Central memory CD4-positive, alpha-beta T cell (primary cell): ENCODE measurements at regions not wholly inside any gene's neighbourhood (a gene's known extent, or its start where the extent isn't known, plus 50 kb on each side); places are given as distances from the start of the nearest gene placed in this dataset.
"Not testable (repeated sequence)": the region's sequence is repeated elsewhere in the genome, so short reads cannot be mapped to it uniquely, and the experiment has no call there.

Experiments
- DNase-seq: peaks from one replicate; pipeline ENCODE4 v3.0.0; 2022

DNA sequence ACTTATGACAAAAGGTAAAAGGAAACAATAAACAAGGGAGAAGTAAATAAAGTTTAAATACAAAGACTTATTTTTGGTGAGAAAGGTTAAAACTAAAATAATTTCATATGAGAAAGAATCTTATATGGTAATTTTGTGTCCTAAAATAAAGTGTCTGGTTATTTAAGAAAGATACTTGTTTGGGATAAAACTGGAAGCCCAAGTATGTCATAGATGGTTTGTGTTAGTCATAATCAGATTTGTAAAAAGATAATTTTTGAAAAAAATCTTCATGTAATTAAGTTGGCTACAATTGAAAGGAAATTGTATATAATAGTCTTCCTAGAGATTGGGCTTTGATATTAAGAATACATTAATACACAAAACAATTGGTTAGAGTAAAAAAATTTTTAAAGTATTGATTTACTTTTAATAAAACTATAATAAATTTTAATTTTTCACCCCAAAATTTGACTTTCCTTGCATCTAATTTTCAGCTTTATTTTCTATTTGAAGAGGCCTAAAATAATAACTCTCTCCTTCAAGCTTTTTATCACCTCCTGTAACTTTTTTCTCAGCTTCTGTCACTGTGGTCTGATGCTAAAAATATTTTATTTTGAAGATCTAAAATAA lies 315.6 kb downstream of the SLITRK5 start:
- DNase-seq, result no peak

DNA sequence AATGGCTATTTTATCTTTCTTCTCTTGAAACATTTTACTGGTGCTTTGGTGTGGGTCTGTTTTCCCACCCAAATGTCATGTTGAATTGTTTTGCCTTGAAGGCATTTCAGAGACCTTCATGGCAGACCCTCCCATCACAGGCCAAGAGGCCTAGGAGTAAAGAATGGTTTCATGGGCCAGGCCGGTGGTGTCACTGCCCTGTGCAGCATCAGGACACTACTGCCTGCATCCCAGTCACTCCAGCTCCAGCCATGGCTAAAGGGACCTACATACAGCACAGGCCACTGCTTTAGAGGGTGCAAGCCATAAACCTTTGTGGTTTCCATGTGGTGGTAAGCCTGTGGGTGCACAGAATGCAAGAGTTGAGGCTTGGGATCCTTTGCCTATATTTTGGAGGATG lies 326.9 kb downstream of the SLITRK5 start:
- DNase-seq, result no peak

DNA sequence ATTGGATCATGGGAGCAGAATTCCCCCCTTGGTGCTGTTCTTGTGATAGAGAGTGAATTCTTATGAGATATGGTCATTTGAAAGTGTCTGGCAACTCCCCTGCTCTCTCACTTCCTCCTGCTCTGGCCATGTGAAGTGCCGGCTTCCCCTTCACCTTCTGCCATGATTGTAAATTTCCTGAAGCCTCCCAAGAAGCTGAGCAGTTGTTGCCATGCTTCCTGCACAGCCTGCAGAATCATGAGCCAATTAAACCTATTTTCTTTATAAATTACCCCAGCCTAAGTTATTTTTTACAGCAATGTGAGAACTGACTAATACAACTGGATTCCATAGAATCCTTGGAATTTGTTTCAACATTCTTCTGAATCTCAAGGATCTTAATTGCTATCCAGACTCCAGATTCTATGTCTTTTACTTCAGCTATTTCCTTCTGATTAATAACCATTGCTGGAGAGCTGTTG lies 328.1 kb downstream of the SLITRK5 start:
- no peak for DNase-seq

DNA sequence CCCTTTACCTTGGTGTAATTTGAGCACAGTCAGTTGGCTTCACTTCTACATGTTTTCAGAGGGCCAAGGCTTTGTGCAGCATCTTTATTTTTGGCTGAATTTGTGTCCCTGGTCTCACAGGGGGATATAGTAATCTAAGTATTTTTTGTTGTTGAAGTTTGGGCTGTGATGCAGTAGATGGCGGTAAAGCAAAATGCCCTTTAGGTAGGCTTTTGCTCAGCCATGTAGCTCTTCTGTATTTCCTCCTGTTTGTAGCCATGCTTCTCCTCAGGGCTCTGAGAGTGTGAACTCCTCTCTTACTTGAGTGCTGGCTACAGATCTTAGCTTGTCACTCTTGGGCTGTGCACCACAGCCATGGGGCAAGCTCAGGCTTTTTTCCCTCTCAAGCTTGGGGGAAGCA lies 328.6 kb downstream of the SLITRK5 start:
- no peak for DNase-seq

DNA sequence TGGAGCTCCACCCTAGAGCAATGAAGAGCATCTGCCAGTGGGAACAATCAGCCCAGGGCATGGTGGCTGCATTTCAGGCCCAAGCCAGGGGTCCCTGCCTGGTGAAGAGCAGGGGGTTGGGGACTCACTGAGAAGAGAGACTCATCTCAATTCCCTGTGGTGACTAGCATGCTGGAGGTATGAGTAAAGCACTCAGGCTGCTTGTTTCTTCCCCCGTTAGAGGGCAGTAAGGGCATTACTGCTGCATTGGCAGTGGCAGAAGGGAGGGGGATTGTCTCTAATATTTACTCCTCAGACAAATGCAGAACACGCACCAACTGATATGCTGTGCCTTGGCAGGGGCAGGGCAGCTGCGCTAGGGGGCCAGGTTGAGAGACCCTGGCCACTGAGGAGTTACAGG lies 329.1 kb downstream of the SLITRK5 start:
- no peak for DNase-seq

DNA sequence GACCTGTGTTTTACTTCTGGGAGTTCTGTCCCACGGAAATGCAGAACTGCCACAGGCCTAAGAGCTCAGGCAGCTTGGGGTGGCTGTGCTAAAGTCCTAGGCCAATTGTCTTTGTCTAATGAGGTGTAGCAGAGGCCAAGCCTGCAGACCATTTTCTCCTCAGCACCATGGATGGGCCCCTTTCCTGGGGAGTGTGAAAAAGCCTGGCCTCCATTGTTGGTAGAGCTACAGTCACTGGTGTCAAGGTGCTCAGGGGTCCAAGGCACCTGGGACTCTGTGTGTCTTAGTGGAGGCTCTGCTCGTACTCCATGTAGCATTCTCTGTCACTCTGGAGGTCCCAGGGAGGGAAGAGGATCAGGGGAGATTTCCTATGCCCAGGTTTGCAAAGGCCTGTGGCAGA lies 329.6 kb downstream of the SLITRK5 start:
- no peak for DNase-seq

DNA sequence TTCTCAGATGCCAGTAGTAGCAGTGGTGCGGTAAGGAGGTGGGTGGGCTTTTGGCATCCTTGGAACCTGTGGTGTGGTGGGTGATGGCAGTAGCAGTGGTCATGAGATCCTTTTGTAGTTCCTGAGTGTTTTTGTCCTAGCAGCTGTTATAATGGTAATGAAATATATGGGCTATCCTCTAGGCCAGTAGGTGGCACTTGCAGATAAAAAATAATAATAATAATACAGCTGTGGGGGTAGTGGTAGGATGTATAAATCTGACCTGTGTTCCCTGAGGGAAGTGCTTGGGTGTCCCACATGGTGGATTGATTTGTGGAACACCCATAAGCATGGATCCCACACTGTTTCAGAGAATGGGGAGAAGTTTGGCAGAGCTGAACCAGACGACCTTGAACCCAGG lies 334.0 kb downstream of the SLITRK5 start:
- DNase-seq, result no peak

DNA sequence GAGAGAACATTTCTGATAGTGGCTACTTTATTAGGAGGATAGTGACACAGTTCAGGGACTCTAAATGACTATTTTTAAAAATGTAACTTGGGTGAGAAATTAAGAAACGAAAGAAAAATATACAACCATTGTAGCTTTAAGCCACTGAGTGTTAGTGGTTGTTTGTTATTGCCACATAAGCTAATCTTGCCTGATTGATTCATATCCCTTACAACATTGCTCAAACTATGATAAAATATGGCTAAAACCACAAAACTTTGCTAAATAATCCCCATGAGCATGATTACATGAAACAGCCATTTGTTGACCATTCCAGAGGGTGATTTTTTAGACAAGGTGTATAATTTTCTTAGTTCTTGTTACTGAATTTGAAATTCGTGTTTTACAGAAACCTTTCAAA lies 343.4 kb downstream of the SLITRK5 start:
- no peak for DNase-seq

DNA sequence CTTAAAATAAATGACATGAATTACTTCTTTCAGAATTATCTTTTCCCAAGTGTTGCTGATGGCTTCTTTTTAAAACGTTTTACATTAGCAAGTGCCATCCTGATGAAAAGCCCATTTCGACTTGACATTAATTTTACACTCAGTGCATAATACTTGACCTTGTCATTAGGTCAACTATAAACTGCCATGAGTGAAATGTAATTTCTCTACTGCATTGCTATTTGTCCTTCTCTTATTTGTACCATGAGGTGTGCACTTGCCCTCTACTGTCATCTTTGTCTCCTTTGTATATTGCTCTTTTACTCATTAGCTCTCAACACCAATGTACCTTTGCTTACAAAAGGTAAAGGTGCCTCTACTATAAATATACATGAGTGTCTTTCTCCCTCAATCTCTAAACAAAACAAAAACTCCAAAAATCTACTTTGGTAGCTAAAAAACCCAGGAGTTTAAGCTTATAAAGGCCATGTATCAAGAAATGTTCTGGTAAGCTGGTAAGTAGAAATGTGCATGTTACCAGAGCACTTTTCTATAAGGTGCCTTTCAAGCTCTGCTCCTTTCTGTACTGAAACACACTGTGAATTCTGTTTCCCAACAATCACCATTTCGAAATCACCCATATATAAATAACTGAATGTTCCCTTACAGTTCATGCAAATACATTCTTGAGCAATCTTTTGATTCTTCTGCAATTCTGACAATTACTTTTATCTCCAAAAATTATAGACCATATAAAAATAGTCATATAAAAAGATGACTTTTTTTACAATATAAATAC lies 351.4 kb downstream of the SLITRK5 start:
- no peak for DNase-seq

DNA sequence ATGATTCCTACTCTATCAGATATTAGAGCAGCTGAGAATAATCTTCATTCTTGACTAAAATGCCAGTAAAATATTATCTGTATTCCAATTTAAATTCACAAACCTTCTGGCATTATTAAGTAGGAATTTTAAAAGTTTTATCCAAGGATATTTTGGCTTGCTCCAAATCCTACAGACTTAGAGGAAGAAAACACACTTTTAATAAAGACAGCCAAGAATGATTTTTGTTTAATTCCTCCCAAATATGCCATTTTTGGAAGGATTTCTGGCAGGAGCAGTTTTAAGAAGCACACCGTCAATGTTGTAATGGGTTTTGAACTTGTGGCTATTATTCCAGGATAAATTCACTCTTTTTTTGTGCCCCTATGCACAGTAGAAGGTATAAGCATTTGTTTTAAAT lies 355.1 kb downstream of the SLITRK5 start:
- DNase-seq, result no peak

DNA sequence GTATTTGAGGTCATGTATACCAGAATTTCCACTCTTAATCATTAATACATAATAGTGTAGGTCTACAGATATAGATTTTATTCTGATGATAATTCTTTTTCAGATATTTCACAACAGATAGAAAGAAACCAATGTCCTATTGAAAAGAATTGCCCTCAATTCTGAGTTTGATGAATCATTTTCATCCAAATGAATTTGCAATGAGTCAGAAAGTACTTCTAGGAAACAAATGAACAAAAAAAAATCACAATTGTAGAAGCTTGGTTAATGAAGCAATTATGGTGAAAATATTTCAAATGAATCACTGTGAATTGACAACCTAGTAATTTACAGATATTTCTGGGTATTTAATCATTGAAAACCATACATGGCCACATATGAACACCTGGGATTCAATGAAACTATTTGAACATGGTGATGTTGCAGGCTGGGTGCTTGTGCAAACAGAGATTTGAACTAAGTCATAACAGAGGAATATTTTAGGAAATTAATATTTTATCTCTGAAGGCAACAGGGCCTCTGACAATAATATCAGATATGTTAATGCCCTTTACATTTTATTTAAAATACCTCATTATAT lies 360.9 kb downstream of the SLITRK5 start:
- DNase-seq, result no peak

DNA sequence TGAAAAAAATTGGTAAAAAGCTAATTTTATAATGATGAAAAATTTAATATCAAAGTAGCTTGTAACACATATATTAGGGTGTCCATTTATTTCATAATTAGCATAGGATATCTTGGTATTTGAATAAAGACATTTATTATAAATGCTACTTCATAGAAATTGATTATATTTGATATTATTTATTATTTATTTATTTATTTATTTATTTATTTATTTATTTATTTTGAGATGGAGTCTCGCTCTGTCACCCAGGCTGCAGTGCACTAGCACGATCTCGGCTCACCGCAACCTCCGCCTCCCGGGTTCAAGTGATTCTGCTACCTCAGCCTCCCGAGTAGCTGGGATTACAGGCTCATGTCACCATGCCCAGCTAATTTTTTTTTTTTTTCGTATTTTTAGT lies 365.0 kb downstream of the SLITRK5 start:
- not testable (repeated sequence) for DNase-seq

DNA sequence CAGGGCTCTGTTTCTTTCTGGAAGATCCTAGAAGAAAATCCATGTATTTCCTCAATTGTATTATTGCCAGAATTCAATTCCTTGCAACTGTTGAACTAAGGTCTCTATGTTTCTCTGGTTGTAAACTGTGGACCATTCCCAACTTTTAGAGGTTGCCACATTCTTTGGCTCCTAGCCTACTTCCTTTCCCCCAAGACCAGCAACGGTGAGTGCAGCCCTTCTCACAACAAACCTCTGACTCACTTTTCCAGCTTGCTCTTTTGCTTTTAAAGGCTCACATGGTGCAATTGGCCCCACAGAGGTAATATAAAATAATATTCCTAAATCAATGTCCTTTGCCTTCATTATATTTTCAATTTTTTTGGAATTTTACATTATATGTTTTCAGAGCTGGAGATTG lies 371.3 kb downstream of the SLITRK5 start:
- DNase-seq, result no peak

DNA sequence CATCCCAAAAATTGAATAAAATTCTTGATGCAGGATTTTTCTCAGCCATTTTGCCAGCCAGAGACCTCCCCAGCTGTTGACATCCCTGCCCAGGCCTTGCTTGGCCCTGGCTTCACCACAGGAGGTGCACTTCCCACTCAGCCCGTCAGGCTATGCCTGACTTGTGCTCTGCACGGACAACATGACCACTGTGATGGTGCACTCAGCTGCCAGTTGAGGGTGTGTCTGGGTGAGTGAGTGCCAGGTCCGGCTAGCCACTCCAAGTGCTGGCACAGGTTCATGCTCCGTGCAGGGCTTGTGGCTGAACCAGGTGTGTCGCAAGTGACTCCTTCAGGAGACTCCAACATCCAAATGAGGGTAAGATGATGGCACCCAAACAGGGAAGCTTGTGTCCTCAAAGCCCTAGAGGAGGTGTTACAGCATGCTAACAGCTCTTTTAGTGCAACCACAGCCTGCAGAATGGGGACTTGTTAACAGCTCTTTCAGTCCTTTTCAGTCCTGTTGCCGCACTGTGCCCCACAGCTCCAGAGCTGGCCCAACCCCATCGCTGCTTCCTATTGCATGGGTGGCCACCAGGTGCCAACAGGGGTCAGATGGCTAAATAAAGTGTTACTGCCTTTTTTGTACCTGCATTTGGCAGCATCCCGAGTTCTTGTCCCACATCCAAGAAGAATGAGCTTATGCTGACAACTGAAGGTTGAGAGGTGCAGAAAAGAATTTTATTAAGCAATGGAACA lies 380.7 kb downstream of the SLITRK5 start:
- DNase-seq, result no peak

DNA sequence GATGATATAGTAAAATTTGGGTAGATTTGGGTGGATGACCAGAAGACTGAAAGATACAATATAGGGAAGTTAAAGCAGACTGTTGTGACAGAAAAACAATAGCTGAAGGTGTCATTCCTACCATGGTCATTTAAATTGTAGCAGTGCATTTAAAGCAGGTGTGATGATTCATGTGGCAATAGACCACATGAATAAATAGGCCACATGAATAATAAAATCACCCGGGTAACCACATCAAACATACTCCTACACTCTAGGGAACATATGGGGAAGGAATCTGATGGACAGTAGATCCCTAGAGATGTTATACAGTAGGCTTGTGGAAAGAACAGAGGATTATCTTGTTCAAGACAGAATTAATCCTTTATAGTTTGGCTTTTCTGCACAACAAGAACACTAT lies 392.6 kb downstream of the SLITRK5 start:
- no peak for DNase-seq

DNA sequence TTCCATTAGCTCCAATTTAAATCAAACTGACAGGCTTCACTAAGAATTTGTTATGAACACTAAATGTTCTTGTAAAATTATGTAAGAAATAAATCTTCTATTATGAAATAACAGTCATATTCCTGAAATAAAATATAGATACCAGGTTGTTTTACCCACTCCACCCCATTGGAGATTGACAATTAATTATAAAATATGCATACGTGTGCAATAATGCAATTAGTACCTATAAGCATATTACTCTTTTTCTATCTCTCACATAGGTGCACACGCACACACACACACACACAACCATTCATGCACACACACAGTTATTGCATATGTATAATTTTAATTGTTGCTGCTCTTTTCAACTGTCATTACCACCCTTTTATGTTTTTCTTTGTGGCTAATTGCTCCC lies 395.7 kb downstream of the SLITRK5 start:
- DNase-seq, result no peak

DNA sequence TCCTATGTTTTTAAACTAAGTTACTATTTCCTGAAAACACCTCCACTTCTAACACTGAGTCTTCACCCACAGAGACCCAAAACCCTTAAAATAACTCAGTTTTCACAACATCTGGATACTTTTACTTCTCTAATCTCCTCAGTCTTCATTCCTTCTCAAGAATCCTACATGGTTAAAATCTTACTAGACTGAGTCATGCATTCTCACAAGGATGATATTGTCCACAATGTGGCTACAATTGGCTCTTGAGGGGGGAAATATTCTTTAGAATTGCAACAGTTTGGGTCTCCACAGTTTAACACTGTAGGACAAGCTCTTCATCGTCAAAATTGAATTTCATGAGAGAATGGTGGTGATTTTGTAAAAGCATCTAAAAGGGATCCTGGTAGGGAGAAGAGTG lies 397.1 kb downstream of the SLITRK5 start:
- DNase-seq, result no peak

DNA sequence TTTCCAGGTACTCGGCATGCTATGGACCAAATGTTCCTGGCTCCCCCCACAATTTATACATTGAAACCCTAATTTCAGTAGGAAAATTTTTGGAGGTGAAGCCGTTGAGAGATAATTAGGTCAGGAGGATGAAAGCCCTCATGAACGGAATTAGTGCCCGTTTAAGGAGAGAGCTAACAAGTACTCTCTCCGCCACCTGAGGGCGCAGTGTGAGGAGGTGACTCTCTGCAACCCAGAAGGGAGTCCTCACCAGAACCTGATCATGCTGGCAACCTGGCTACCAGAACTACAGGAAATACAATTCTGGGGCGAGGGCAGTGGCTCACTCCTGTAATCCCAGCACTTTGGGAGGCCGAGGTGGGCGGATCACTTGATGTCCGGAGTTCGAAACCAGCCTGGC lies 397.8 kb downstream of the SLITRK5 start:
- DNase-seq, result no peak

DNA sequence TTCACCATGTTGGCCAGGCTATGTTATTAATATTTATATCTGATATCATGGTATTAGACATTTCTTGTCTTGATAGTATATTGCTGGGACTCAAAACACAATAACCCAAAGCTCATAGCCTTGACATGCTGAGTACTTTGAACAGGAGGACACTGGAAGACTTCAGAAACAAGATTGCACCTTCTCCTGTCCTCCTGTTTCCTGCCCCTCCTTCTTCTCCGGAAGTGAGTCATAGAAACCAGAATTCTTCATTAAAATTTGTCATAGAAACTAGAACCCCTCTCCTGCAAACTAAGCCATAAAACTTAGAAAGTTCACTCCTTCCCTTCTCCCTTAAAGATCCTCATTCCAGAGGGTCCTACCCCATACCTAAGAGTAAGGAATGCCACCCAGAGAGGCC lies 400.2 kb downstream of the SLITRK5 start:
- DNase-seq, result no peak

DNA sequence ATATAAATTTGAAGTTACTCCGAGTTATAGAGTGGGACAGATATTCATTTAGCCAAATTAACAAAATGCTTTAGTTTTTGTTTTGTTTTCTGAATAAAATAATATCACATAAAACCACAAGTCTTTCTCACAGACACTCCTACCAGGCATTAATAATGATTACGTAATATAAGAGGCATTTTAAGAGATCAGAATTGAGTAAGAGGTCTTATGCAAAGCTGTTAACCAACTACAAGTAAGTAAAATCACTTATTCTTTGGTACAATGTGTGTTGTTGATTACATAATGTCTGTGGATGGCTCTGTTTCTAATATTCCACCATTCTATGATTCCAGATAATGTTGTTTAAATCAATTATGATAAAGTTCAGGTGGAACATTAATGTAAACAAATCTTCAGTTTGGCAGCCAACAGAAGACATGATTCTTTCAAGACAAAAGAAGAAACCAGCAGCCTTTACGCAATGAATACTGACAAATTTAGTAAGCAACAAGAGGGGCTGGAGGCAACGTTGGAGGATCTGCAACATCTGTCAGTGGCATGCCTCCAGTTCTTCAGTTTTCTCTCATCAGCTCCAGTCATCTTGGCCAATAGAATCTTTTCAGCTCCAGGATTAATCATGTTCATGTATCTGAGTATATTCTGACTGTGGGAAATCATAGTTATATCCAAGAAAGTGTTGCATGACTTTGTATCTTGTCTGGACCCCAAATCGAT lies 403.8 kb downstream of the SLITRK5 start:
- no peak for DNase-seq

DNA sequence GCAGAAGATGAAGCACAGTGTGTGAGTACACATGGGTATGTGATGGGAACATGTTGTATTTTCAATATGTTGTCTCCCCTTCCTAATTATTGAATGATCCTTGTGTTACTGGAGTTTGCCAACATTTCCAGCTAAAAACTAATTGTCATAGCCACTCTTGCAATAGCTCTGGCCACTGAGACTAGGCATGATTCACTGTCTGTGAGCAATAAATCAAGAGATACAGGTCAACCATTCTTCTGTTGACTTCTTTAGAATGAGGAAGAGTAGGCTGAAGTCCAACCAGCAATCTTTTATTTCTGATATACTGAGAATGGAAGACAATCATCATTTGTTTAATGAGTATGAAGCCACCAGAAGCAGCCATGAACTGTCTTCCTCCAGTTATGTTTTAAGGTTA lies 413.9 kb downstream of the SLITRK5 start:
- DNase-seq, result no peak

DNA sequence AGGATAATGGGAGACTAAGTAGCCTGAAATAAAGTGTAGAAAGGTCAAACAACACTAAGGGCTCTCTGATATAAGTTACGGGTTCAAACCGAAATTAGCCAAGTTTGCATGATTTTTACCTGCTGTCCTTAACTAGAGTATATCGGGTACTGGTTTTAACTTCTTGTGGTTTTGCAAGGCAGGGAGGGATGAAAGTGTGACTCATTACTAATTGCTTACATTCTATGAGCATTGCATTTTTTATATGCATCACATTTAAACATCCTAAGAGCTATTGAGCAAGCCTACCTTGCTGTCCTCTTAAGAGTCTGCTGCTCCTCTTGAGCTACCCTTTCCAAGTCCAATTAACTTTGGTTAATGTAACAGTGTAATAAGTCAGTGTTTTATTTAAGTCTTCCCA lies 415.4 kb downstream of the SLITRK5 start:
- no peak for DNase-seq

DNA sequence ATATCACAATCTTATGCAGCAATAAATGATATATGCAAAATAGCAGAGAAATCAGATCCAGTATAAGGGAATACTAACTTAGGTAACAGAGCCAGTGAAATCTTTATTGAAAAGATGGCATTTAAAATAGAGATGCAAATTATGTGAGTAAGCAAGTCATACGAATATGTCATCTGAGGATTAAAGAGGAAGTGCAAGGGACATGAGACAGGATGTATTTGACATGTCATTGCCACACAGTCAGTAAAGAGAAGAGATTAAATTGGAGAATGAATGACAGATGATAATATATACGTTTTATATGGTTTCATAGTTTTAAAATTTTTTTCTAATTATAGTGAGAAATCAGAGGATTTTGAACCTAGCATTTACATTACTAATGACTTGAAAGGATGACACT lies 426.4 kb downstream of the SLITRK5 start:
- no peak for DNase-seq
